Neural cell (in vitro differentiated cells): ENCODE measurements at regions not wholly inside any gene's neighbourhood (a gene's known extent, or its start where the extent isn't known, plus 50 kb on each side); places are given as distances from the start of the nearest gene placed in this dataset.

Source experiments
- H2AFZ ChIP-seq: fragments of 200-600, 300-800 bp; sonication (generic), shearing (Covaris generic); 2 replicates; pipeline ENCODE4 v1.6.0; 2014; ENCODE audit warnings: low read depth, mild to moderate bottlenecking, antibody characterized with exemption, low read length, moderate library complexity
- H3F3A ChIP-seq: fragments of 200-600 bp; shearing (Covaris generic); 2 replicates; pipeline ENCODE4 v1.6.1; 2016; ENCODE audit warnings: mild to moderate bottlenecking, moderate library complexity, mixed read lengths, antibody characterized with exemption, low read length; ENCODE audit not compliant: insufficient read depth, poor library complexity, severe bottlenecking
- H3K27ac ChIP-seq: fragments of 200-600, 300-800 bp; sonication (generic), shearing (Covaris generic); 2 replicates; pipeline ENCODE4 v1.5.1; 2014; ENCODE audit warnings: mild to moderate bottlenecking, low read length, moderate library complexity
- H3K27me3 ChIP-seq: fragments of 300-800, 200-600 bp; sonication (generic), shearing (Covaris generic); 2 replicates; pipeline ENCODE4 v1.6.0; 2014; ENCODE audit warnings: mild to moderate bottlenecking, low read depth, low read length, moderate library complexity; ENCODE audit not compliant: insufficient read depth
- H3K36me3 ChIP-seq: fragments of 300-800, 200-600 bp; sonication (generic), shearing (Covaris generic); 2 replicates; pipeline ENCODE4 v1.5.1; 2014; ENCODE audit warnings: mild to moderate bottlenecking, antibody characterized with exemption, low read length, moderate library complexity; ENCODE audit not compliant: insufficient read depth
- H3K4me2 ChIP-seq: fragments of 300-800, 200-600 bp; sonication (generic), shearing (Covaris generic); 2 replicates; pipeline ENCODE4 v1.6.0; 2014; ENCODE audit warnings: mild to moderate bottlenecking, low read length
- H3K4me3 ChIP-seq: fragments of 300-800, 200-600 bp; sonication (generic), shearing (Covaris generic); 2 replicates; pipeline ENCODE4 v1.5.1; 2014; ENCODE audit warnings: mild to moderate bottlenecking, low read length, moderate library complexity
- H3K79me2 ChIP-seq: fragments of 200-600 bp; shearing (Covaris generic); replicated peaks from 2 replicates; pipeline ENCODE4 v1.6.0; 2014; ENCODE audit warnings: mild to moderate bottlenecking, low read length, moderate library complexity; ENCODE audit not compliant: insufficient read depth
- H3K9ac ChIP-seq: fragments of 300-800, 200-600 bp; sonication (generic), shearing (Covaris generic); 2 replicates; pipeline ENCODE4 v1.6.1; 2016; ENCODE audit warnings: mild to moderate bottlenecking, low read length, mixed read lengths
- H3K9me2 ChIP-seq: fragments of 200-600 bp; shearing (Covaris generic); 2 replicates; pipeline ENCODE4 v1.6.1; 2016; ENCODE audit warnings: mild to moderate bottlenecking, low read length, mixed read lengths; ENCODE audit not compliant: insufficient read depth
- H3K9me3 ChIP-seq: fragments of 200-600, 300-800 bp; sonication (generic), shearing (Covaris generic); 2 replicates; pipeline ENCODE4 v1.6.1; 2016; ENCODE audit warnings: mild to moderate bottlenecking, mixed run types, low read length, moderate library complexity, mixed read lengths
- H4K20me1 ChIP-seq: fragments of 200-600 bp; shearing (Covaris generic); 2 replicates; pipeline ENCODE4 v1.6.1; 2016; ENCODE audit warnings: mild to moderate bottlenecking, mixed run types; ENCODE audit not compliant: insufficient read depth
- EP300 ChIP-seq: fragments of 450-650 bp; conservative IDR thresholded peaks from 2 replicates; pipeline ENCODE4 v1.6.1; 2014; ENCODE audit warnings: antibody characterized with exemption, mild to moderate bottlenecking, moderate library complexity; ENCODE audit not compliant: poor library complexity, severe bottlenecking
- EZH2 ChIP-seq: fragments of 200-600, 300-800 bp; shearing (Covaris generic), sonication (generic); IDR thresholded peaks from 2 replicates; pipeline ENCODE4 v1.6.1; 2014; ENCODE audit warnings: antibody characterized with exemption, low read length, borderline replicate concordance, mild to moderate bottlenecking; ENCODE audit not compliant: insufficient read depth, poor library complexity, severe bottlenecking
- MXI1 ChIP-seq: fragments of 450-650 bp; conservative IDR thresholded peaks from 2 replicates; pipeline ENCODE4 v1.6.1; 2014; ENCODE audit warnings: antibody characterized with exemption, mild to moderate bottlenecking; ENCODE audit not compliant: poor library complexity, severe bottlenecking
- POLR2AphosphoS5 ChIP-seq: IDR thresholded peaks from 2 replicates; pipeline ENCODE4 v1.6.1; 2012
- RAD21 ChIP-seq: fragments of 450-650 bp; conservative IDR thresholded peaks from 2 replicates; pipeline ENCODE4 v1.6.1; 2014; ENCODE audit warnings: antibody characterized with exemption, mild to moderate bottlenecking, moderate library complexity
- SMC3 ChIP-seq: fragments of 450-650 bp; conservative IDR thresholded peaks from 2 replicates; pipeline ENCODE4 v1.6.1; 2014; ENCODE audit warnings: antibody characterized with exemption, mild to moderate bottlenecking, moderate library complexity; ENCODE audit not compliant: poor library complexity
- TAF1 ChIP-seq: IDR thresholded peaks from 2 replicates; pipeline ENCODE4 v1.6.1; 2012; ENCODE audit warnings: low read depth
- TF ChIP-seq, protein P1 (sequence below): fragments of 450-650 bp; IDR thresholded peaks from 2 replicates; pipeline ENCODE4 v1.5.1; 2014; ENCODE audit warnings: antibody characterized with exemption, mild to moderate bottlenecking, moderate library complexity; ENCODE audit not compliant: poor library complexity, severe bottlenecking
- TF ChIP-seq, protein P2 (sequence below): IDR thresholded peaks from 2 replicates; pipeline ENCODE4 v1.6.1; 2012; ENCODE audit warnings: borderline replicate concordance

- Histone ChIP-seq H2AFZ (no peak overlapping the region), H3K27me3 (no peaks in the 10 kb centered on the region), H3K9ac (no peak overlapping the region), H4K20me1 (no peaks in the 10 kb centered on the region), H3K27ac (no peak overlapping the region), H3K9me2 (no peaks in the 10 kb centered on the region), H3K9me3 (no peaks in the 10 kb centered on the region), H3K79me2 (no peaks in the 10 kb centered on the region), H3K36me3 (no peaks in the 10 kb centered on the region), H3K4me2 (no peak overlapping the region), H3F3A (no peaks in the 10 kb centered on the region), H3K4me3 (no peak overlapping the region)
- TF ChIP-seq SMC3 (no peak), EZH2 (no peak), EP300 (no peak), RAD21 (no peak), TAF1 (no peak)
- TF ChIP-seq, protein P1, sequence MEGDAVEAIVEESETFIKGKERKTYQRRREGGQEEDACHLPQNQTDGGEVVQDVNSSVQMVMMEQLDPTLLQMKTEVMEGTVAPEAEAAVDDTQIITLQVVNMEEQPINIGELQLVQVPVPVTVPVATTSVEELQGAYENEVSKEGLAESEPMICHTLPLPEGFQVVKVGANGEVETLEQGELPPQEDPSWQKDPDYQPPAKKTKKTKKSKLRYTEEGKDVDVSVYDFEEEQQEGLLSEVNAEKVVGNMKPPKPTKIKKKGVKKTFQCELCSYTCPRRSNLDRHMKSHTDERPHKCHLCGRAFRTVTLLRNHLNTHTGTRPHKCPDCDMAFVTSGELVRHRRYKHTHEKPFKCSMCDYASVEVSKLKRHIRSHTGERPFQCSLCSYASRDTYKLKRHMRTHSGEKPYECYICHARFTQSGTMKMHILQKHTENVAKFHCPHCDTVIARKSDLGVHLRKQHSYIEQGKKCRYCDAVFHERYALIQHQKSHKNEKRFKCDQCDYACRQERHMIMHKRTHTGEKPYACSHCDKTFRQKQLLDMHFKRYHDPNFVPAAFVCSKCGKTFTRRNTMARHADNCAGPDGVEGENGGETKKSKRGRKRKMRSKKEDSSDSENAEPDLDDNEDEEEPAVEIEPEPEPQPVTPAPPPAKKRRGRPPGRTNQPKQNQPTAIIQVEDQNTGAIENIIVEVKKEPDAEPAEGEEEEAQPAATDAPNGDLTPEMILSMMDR: no peak
- TF ChIP-seq, protein P2, sequence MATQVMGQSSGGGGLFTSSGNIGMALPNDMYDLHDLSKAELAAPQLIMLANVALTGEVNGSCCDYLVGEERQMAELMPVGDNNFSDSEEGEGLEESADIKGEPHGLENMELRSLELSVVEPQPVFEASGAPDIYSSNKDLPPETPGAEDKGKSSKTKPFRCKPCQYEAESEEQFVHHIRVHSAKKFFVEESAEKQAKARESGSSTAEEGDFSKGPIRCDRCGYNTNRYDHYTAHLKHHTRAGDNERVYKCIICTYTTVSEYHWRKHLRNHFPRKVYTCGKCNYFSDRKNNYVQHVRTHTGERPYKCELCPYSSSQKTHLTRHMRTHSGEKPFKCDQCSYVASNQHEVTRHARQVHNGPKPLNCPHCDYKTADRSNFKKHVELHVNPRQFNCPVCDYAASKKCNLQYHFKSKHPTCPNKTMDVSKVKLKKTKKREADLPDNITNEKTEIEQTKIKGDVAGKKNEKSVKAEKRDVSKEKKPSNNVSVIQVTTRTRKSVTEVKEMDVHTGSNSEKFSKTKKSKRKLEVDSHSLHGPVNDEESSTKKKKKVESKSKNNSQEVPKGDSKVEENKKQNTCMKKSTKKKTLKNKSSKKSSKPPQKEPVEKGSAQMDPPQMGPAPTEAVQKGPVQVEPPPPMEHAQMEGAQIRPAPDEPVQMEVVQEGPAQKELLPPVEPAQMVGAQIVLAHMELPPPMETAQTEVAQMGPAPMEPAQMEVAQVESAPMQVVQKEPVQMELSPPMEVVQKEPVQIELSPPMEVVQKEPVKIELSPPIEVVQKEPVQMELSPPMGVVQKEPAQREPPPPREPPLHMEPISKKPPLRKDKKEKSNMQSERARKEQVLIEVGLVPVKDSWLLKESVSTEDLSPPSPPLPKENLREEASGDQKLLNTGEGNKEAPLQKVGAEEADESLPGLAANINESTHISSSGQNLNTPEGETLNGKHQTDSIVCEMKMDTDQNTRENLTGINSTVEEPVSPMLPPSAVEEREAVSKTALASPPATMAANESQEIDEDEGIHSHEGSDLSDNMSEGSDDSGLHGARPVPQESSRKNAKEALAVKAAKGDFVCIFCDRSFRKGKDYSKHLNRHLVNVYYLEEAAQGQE: no peak
These were observed 149.4 kb upstream of the FBXL7 start for GRCh38 chr5:15350614-15351013.

DNA sequence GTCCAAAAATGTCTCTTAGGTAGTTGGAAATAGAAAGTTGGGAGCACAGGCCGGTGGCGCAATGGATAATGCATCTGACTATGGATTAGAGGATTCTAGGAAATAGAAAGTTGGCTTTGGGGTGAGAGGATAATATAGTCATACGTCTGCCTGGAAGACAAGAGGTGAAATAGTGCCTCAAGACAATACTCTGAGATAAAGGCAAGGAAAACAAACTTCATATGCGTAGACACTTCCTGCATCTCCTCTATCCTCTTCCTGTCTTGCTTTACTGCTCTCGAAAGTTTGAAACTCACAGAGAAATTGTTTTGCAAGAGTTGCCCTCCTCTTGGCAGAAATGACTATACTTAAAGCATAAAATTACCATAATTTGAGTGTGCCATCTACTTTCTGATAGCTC lies 153.2 kb upstream of the FBXL7 start:
- Histone ChIP-seq H3K79me2 (no peaks in the 10 kb centered on the region), H3K36me3 (no peaks in the 10 kb centered on the region), H3F3A (no peaks in the 10 kb centered on the region), H3K9ac (no peak overlapping the region), H3K4me2 (no peak overlapping the region), H4K20me1 (no peaks in the 10 kb centered on the region), H2AFZ (no peak overlapping the region), H3K27me3 (no peaks in the 10 kb centered on the region), H3K9me2 (no peaks in the 10 kb centered on the region), H3K4me3 (no peak overlapping the region), H3K27ac (no peak overlapping the region), H3K9me3 (no peaks in the 10 kb centered on the region)
- TF ChIP-seq EP300 (no peak), SMC3 (no peak), EZH2 (no peak), RAD21 (no peak), TAF1 (no peak), MXI1 (no peak), POLR2AphosphoS5 (no peak)
- TF ChIP-seq, protein P1: no peak
- TF ChIP-seq, protein P2: no peak
